ENCODE measurements at regions not wholly inside any gene's neighbourhood (a gene's known extent, or its start where the extent isn't known, plus 50 kb on each side); places are given as distances from the start of the nearest gene placed in this dataset.

DNA sequence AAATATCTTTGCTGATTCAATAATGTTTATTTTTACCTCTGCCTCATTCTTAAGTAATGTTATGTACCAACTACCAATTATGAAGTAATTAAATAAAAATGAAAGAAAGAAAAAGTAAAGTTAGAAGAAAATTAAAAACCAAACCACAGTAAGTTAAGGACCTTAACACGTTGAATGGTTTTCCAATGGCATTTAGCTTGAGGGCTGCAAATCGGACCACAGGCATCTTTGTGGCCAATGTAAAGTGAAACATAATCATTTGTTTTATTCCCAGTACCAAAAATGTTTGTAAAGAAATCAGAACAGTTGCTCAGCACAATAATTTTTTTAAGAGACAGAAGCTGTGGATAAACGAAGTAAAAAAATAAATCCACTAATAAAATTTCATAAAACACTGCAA is 1455.5 kb upstream of the ZEB2 start:
- no peaks in the 10 kb centered on the region for H3K36me3 ChIP-seq (ENCODE audit: control insufficient read depth, insufficient read depth, low read length)
- no peak overlapping the region for H3K4me3 ChIP-seq (ENCODE audit: low read depth, low read length)
- no peak for DNase-seq (ENCODE audit: low read depth)
- TF ChIP-seq, protein P1, sequence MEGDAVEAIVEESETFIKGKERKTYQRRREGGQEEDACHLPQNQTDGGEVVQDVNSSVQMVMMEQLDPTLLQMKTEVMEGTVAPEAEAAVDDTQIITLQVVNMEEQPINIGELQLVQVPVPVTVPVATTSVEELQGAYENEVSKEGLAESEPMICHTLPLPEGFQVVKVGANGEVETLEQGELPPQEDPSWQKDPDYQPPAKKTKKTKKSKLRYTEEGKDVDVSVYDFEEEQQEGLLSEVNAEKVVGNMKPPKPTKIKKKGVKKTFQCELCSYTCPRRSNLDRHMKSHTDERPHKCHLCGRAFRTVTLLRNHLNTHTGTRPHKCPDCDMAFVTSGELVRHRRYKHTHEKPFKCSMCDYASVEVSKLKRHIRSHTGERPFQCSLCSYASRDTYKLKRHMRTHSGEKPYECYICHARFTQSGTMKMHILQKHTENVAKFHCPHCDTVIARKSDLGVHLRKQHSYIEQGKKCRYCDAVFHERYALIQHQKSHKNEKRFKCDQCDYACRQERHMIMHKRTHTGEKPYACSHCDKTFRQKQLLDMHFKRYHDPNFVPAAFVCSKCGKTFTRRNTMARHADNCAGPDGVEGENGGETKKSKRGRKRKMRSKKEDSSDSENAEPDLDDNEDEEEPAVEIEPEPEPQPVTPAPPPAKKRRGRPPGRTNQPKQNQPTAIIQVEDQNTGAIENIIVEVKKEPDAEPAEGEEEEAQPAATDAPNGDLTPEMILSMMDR (IDR thresholded peaks at IDR 0.05; ENCODE audit: insufficient read depth, low read length, severe bottlenecking) = no peak
- H3K27me3 ChIP-seq (ENCODE audit: control insufficient read depth, insufficient read depth, low read length) = no peaks in the 10 kb centered on the region
- no peak for FAIRE-seq

DNA sequence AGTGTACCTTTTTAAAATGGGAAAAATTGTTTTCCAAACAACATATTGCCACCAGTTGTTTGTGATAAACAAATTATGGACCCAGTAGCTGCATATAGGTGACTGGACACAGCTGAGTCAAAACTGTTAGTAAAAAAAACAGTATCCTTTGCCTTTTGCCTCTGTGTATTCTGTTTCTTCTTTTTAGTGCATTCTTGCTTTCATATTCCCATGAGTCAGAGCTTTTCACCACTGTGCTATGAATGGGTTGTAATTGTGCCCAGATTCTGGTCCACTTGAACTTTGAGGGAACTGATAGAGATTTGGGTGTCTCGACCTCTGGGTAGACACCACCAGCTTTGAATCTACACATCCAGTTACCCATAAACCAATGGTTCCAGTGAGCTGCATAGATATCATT is 1441.9 kb upstream of the ZEB2 start:
- FAIRE-seq = no peak
- Histone ChIP-seq H3K27me3 (ENCODE audit: control insufficient read depth, insufficient read depth, low read length) (no peaks in the 10 kb centered on the region), H3K36me3 (ENCODE audit: control insufficient read depth, insufficient read depth, low read length) (no peaks in the 10 kb centered on the region), H3K4me3 (ENCODE audit: low read depth, low read length) (no peak overlapping the region)
- DNase-seq (ENCODE audit: low read depth) = no peak
- TF ChIP-seq, protein P1 (IDR thresholded peaks at IDR 0.05; ENCODE audit: insufficient read depth, low read length, severe bottlenecking) = no peak

DNA sequence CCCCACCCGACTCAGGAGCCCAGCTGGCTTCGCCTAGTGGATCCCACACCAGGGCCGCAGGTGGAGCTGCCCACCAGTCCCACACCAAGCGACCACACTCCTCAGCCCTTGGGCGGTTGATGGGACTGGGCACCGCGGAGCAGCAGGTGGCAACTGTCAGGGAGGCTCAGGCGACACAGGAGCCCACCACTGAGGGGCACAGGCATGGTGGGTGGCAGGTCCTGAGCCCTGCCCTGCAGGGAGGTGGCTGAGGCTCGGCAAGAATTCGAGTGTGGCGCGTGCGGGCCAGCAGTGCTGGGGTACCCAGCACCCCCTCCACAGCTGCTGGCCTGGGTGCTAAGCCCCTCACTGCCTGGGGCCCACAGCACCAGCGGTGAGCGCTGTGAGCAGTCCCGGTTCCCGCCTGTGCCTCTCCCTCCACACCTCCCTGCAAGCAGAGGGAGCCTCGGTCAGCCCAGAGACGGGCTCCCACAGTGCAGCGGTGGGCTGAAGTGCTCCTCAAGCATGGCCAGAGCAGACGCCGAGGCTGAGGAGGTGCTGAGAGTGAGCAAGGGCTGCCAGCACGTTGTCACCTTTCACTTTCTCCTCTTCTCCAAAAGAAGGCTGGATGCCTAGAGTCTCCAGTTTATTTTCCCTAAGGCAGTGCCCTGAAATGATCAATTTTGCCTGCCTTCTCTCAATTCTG is 1440.7 kb upstream of the ZEB2 start:
- TF ChIP-seq, protein P1 (IDR thresholded peaks at IDR 0.05; ENCODE audit: insufficient read depth, low read length, severe bottlenecking) = no peak
- FAIRE-seq = peak; percentile 50
- DNase-seq (ENCODE audit: low read depth) = no peak
- Histone ChIP-seq H3K36me3 (ENCODE audit: control insufficient read depth, insufficient read depth, low read length) (no peaks in the 10 kb centered on the region), H3K27me3 (ENCODE audit: control insufficient read depth, insufficient read depth, low read length) (no peaks in the 10 kb centered on the region), H3K4me3 (ENCODE audit: low read depth, low read length) (no peak overlapping the region)

DNA sequence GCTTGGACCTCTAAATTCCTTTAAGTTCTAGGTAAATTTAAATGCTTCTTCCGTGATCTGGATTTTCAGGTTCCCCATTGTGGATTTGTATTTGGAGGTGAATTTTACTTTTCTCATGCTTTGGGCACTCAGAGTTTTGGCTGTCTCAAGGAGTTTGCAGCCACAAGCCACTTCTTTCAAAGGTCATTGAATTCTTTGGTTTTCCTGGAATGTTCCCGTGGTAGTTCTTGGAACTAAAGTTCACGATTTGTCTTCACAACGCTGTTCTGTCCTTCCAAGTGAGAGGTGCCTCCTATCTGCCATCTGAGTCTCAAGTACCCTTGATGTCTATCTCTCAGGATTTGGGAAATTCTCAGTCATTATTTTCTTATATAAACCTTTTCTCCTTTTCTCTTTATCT is 1438.7 kb upstream of the ZEB2 start:
- H3K36me3 ChIP-seq (ENCODE audit: control insufficient read depth, insufficient read depth, low read length) = no peaks in the 10 kb centered on the region
- no peak for FAIRE-seq
- TF ChIP-seq, protein P1 (IDR thresholded peaks at IDR 0.05; ENCODE audit: insufficient read depth, low read length, severe bottlenecking) = no peak
- H3K4me3 ChIP-seq (ENCODE audit: low read depth, low read length) = no peak overlapping the region
- no peaks in the 10 kb centered on the region for H3K27me3 ChIP-seq (ENCODE audit: control insufficient read depth, insufficient read depth, low read length)
- DNase-seq (ENCODE audit: low read depth) = no peak

DNA sequence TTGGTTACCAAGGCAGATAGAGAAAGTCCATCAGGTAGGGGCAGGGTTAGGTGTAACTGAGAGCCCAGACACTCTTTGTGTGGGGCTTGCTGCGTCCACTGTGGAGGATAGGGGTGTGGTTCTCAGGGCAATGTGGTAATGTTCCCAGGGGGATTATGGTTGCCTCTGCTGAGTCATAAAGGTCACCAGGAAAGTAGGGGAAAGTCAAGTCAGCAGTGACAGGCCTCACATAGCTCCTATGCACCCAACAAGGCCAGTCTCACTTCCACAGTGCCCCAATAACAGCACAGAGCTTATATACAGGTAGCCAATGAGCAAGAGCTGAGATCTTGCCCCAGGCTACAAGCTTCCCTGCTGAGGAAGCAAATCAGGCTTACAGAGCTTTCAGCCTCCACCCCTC is 1438.0 kb upstream of the ZEB2 start:
- FAIRE-seq = no peak
- no peak overlapping the region for H3K4me3 ChIP-seq (ENCODE audit: low read depth, low read length)
- peak; percentile 52 for DNase-seq (ENCODE audit: low read depth)
- H3K27me3 ChIP-seq (ENCODE audit: control insufficient read depth, insufficient read depth, low read length) = no peaks in the 10 kb centered on the region
- TF ChIP-seq, protein P1 (IDR thresholded peaks at IDR 0.05; ENCODE audit: insufficient read depth, low read length, severe bottlenecking) = no peak
- H3K36me3 ChIP-seq (ENCODE audit: control insufficient read depth, insufficient read depth, low read length) = no peaks in the 10 kb centered on the region

DNA sequence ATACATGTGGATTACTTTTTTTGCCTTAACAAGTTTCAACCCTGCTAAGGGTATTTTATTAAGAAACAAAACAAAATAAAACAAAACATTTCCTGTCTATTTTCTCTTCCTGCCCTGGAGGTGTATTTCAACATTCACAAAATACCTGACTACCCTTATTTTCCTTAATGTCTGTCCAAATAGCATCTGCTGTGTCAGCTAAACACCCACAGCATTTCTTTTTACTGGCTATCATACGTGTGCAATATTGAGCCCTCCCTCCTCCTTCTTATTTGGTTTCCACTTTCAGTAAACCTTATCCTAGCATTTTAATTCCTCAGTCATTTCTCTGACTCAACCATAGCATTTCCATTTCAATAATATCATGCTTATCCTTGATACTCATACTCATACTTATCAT is 1420.0 kb upstream of the ZEB2 start:
- no peaks in the 10 kb centered on the region for H3K36me3 ChIP-seq (ENCODE audit: control insufficient read depth, insufficient read depth, low read length)
- no peak overlapping the region for H3K4me3 ChIP-seq (ENCODE audit: low read depth, low read length)
- TF ChIP-seq, protein P1 (IDR thresholded peaks at IDR 0.05; ENCODE audit: insufficient read depth, low read length, severe bottlenecking) = no peak
- FAIRE-seq (no peak), DNase-seq (ENCODE audit: low read depth) (peak; percentile 89)
- no peaks in the 10 kb centered on the region for H3K27me3 ChIP-seq (ENCODE audit: control insufficient read depth, insufficient read depth, low read length)

All from bronchial epithelial cell (primary cell).